Putamen (tissue), 1 donor: ENCODE measurements at regions not wholly inside any gene's neighbourhood (a gene's known extent, or its start where the extent isn't known, plus 50 kb on each side); places are given as distances from the start of the nearest gene placed in this dataset.
"Not testable (repeated sequence)": the region's sequence is repeated elsewhere in the genome, so short reads cannot be mapped to it uniquely, and the experiment has no call there.

ENCODE experiments used
- DNase-seq: peaks from one replicate; pipeline ENCODE4 v3.0.0-alpha.2; 2016; ENCODE audit warnings: low spot score

DNA sequence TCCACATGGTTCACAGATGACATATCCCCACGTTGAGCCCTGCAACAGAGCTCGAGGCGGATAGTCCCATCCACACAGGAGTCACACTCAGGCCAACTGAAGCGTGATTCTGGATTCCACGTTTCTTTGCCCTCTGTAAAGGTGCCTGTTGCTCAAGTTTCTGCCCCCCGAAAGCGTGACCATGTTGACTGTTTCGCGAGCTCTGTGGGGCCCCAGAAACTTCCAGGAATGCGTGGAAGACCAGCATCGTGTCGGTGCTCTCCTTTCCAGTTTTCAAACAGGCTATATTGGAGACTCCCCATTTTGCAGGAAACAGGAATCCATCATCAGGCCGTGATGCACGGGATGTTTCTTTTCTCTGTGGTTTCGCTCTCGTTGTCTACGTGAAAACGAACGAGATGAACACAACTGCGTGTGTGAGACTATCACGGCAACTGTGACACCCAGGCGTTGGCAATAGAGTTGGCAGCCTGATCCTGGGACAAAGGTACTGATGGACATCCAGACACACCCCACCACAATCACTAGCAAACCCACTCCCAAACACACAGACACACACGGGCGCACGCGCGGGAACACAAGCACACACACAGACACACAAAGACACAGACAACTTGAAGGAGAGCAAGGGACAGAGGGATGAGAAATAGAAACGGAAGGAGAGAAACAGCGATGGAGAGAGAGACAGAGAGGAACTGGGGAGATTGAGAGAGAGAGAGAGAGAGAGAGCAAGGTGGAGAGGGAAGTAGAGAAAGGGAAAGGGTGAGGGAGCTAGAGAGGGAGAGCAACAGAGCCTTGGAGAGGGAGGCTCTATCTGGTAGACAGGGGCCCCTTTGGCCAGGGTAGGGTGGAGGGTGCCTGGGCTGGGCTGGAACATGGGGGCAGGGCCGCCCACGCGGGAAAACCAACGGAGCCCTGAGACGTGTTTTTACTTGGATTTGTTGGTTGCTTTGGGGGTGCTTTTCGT, 1609.3 kb downstream of the SPATA31A7 start:
- not testable (repeated sequence) for DNase-seq

GRCh38 chr9:62799851-62800371, 1610.1 kb downstream of the SPATA31A7 start:
- DNase-seq, result not testable (repeated sequence)

- peak; percentile 57 for DNase-seq
These were observed 1610.9 kb downstream of the SPATA31A7 start for GRCh38 chr9:62800451-62801371.

DNA sequence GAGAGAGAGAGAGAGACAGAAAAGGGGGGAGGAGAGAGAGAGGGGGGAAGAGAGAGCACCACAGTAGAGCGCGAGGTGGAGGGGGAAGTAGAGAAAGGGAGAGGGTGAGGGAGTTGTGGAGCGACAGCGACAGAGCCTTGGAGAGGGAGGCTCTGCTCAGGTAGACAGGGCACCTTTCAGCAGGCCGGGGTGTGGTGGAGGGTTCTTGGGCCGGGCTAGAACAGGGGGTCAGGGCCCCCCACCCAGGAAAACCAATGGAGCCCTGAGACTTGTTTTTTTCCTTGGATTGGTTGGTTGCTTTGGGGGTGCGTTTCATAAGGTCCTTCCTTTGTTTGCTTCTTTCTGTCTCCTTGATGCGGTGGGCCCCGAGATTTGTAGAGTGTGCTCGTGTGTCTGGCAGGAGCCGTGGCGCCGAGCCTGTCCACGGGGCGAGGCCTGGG, 1611.6 kb downstream of the SPATA31A7 start:
- DNase-seq, result peak; percentile 60

GRCh38 chr9:62801961-62802718, 1612.3 kb downstream of the SPATA31A7 start:
- DNase-seq, result peak; percentile 73

DNA sequence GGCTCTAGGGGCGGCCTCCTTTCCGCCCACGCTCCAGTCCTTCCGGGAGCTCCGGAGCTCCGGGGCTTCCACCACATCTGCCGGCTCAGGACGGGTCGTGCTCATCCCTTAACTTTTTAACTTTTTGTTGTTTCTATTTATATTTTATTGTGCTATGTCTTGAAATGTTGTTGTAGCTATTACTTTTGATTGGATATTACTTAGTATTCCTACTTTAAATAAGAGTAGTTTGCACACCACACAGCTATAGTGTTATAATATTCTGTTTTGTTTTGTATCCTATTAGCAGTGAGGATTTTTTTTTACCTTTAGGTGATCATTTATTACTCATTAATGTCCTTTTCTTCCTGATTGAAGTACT, 1612.9 kb downstream of the SPATA31A7 start:
- DNase-seq, result not testable (repeated sequence)

DNA sequence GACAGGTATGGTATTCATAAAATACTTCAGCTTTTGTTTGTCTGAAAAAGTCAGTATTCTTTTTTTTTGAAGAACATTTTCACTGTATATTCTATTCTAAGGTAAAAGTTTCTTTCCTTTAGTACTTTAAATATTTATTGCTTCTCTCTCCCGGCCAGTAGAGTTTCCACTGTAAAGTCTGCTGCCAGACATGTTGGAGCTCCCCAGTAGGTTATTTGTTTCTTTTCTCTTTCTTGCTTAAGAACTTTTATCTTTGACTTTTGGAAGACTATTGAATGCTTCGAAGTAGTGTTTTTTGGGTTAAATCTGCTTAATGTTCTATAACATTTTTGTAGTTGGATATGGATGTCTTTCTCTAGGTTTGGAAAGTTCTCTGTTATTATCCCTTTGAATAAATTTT, 1613.3 kb downstream of the SPATA31A7 start:
- DNase-seq, result not testable (repeated sequence)

GRCh38 chr9:62804314-62804713, 1614.5 kb downstream of the SPATA31A7 start:
- DNase-seq, result not testable (repeated sequence)

DNA sequence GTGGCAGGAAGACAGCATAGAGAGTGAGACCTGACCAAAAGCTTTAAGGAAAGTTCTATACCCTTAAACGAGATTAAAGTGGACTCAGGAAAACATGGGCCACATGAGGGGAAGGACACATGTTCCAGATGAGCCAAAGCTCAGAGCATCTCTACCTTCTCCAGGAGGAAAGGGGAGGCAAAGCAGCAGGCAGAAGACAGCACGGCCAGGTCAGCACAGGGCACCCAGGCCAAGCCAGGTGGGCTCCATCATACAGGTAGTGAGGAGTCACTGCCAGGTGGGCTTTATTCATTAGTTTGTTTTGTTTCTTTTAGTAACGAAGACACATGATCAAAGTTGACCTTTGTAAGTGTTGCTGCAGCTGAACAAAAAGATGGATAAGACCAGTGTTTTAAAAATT, 1617.6 kb downstream of the SPATA31A7 start:
- not testable (repeated sequence) for DNase-seq

GRCh38 chr9:62808081-62808480, 1618.2 kb downstream of the SPATA31A7 start:
- DNase-seq, result peak; percentile 68

GRCh38 chr9:62810318-62810717, 1620.5 kb downstream of the SPATA31A7 start:
- DNase-seq, result not testable (repeated sequence)

DNA sequence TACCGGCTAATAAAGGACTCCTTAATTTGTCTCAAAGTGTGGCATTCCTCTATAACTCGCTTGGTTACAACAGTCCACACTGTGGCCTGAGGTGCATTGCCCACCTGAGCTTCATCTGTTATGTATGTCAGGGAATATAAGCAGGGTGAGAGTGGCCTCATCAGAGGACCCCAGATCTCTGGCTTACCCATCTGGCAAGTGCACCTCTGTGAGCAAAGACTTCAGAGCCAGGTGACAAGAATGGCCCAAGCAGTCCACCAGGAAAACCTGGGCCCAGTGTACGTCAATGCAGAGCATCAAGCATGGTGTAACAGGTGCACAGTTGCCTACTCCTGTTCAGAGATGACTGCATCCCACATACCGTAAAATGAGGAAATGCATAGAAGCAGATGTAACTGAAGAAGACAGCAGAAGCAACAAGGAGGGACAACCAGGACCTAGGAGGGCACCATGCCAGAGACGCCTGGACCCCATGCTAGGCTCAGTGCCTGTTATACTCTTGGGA, 1621.0 kb downstream of the SPATA31A7 start:
- DNase-seq, result not testable (repeated sequence)

GRCh38 chr9:62815436-62815835, 1625.6 kb downstream of the SPATA31A7 start:
- DNase-seq, result not testable (repeated sequence)

DNA sequence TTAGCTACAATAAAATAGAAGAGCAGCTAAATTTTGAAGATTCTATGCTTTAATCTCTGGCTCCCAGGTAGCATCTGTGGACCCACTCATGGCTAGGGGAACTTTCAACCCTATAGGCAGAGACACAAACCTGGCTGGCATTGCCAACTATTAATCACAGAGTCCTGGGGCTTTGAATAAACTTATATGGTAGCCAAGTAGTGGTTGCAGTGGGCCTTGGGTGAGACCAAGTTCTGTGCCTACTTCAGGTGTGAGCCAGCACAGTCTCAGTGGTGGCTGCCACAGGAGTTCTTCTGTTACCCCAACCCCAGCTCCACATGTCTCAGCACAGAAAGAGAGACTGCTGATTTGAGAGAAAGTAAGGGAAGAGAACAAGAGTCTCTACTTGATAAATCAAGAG, 1626.5 kb downstream of the SPATA31A7 start:
- not testable (repeated sequence) for DNase-seq

DNA sequence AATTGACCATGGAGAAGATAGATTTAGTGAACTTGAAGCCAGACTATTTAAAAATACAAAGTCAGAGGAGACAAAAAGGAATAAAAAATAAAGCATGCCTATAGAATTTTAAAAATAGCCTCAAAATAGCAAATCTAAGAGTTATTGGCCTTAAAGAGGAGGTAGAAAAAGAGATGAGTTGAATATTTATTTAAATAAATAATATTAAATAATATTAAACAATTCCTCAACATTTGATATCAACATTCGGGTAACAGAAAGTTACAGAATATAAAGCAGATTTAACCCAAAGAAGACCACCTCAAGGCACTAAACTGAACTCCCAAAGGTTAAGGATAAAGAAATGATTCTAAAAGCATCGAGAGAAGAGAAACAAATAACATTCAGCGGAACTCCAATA, 1627.4 kb downstream of the SPATA31A7 start:
- not testable (repeated sequence) for DNase-seq

DNA sequence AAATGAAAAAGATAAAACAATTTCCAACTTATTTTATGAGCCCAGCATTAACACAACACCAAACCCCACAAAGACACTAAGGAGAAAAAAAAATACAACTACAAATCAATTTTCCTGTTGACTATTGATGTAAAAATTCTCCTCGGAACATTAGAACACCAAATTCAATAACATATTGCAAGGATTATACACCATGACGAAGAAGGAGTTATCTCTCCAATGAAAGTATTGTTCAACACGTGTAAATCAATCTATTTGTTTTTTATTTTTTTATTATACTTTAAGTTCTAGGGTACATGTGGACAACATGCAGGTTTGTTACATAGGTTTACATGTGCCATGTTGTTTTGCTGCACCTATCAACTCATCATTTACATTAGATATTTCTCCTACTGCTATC, 1632.3 kb downstream of the SPATA31A7 start:
- DNase-seq, result not testable (repeated sequence)

GRCh38 chr9:62827957-62828907, 1638.4 kb downstream of the SPATA31A7 start:
- not testable (repeated sequence) for DNase-seq

- not testable (repeated sequence) for DNase-seq
These were observed 1641.1 kb downstream of the SPATA31A7 start for GRCh38 chr9:62830829-62831459.
